SK-N-MC (cell line): ENCODE measurements at regions not wholly inside any gene's neighbourhood (a gene's known extent, or its start where the extent isn't known, plus 50 kb on each side); places are given as distances from the start of the nearest gene placed in this dataset.

Experiments used
- EZH2 ChIP-seq: fragments of 200-600 bp; sonication (generic); IDR thresholded peaks from one replicate; pipeline ENCODE4 v1.6.1; 2017; ENCODE audit warnings: antibody characterized with exemption
- FOXP2 ChIP-seq: optimal IDR thresholded peaks from 2 replicates; pipeline ENCODE3; 2011; ENCODE audit warnings: mild to moderate bottlenecking, moderate library complexity; ENCODE audit not compliant: insufficient read depth; ENCODE audit errors: extremely low read length, control extremely low read depth
- POLR2AphosphoS5 ChIP-seq: IDR thresholded peaks from 2 replicates; pipeline ENCODE4 v1.6.1; 2012; ENCODE audit warnings: mild to moderate bottlenecking, low read depth, low read length, borderline replicate concordance

- TF ChIP-seq POLR2AphosphoS5 (no peak), EZH2 (no peak), FOXP2 (no peak)
These were observed 290.0 kb downstream of the MZT1 start for GRCh38 chr13:72437458-72437857.
